A673 (cell line): ENCODE measurements at regions not wholly inside any gene's neighbourhood (a gene's known extent, or its start where the extent isn't known, plus 50 kb on each side); places are given as distances from the start of the nearest gene placed in this dataset.

Experiments used
- EZH2 ChIP-seq: fragments of 200-600 bp; sonication (generic); IDR thresholded peaks from 2 replicates; pipeline ENCODE4 v1.6.1; 2017; ENCODE audit warnings: borderline replicate concordance, low read depth, mild to moderate bottlenecking, mixed read lengths, antibody characterized with exemption, low read length; ENCODE audit not compliant: poor library complexity, severe bottlenecking
- TF ChIP-seq, protein P1 (sequence below): fragments of 300-800, 200-600 bp; sonication (generic); conservative IDR thresholded peaks from 2 replicates; pipeline ENCODE4 v1.5.1; 2017; ENCODE audit warnings: low read depth, mild to moderate bottlenecking, antibody characterized with exemption, low read length, moderate library complexity, mixed read lengths

DNA sequence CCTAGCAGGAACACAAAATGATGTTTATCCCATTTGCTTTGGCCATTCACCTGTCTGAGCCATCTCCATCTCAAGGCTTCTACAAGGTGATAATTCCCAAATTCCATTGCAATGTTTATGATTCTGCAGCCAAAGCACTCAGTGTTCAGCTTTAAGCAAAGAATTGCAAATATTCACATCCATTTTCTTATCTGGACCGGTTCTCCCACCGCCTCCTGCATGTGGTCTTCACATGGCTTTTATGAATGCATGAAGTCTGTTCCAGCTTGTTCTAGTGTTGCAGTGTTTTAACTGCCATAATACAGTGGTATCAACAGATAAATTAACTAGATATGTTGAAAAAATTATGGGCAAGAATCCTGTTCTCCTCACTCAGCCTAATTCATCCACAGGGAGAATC is 443.0 kb upstream of the KLF4 start:
- TF ChIP-seq, protein P1, sequence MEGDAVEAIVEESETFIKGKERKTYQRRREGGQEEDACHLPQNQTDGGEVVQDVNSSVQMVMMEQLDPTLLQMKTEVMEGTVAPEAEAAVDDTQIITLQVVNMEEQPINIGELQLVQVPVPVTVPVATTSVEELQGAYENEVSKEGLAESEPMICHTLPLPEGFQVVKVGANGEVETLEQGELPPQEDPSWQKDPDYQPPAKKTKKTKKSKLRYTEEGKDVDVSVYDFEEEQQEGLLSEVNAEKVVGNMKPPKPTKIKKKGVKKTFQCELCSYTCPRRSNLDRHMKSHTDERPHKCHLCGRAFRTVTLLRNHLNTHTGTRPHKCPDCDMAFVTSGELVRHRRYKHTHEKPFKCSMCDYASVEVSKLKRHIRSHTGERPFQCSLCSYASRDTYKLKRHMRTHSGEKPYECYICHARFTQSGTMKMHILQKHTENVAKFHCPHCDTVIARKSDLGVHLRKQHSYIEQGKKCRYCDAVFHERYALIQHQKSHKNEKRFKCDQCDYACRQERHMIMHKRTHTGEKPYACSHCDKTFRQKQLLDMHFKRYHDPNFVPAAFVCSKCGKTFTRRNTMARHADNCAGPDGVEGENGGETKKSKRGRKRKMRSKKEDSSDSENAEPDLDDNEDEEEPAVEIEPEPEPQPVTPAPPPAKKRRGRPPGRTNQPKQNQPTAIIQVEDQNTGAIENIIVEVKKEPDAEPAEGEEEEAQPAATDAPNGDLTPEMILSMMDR: no peak
- no peak for TF ChIP-seq EZH2
